Cardiac septum (tissue), 1 donor: ENCODE measurements at regions not wholly inside any gene's neighbourhood (a gene's known extent, or its start where the extent isn't known, plus 50 kb on each side); places are given as distances from the start of the nearest gene placed in this dataset.

Experiments
- DNase-seq: peaks from one replicate; pipeline ENCODE4 v3.0.0-alpha.2; 2020; ENCODE audit warnings: low spot score
- intact Hi-C: fragments of 100-400 bp; cut with DNase I; formaldehyde crosslinking; loops from one replicate; pipeline ENCODE4 v1.14.0; 2022
- donor health status: DM: no; HTN: no; CAD: no.

GRCh38 chr3:76551739-76552138, 488.2 kb upstream of the ROBO2 start:
- intact Hi-C loops: no loop called here

GRCh38 chr3:76552653-76553052, 487.2 kb upstream of the ROBO2 start:
- intact Hi-C loops: no loop called here
- DNase-seq: no peak

More at GRCh38 chr3:76551739-76552138, 488.2 kb upstream of the ROBO2 start:
- DNase-seq: no peak

- intact Hi-C loops: no loop called here
- DNase-seq: no peak
Observed at GRCh38 chr3:76554707-76555106, 485.2 kb upstream of the ROBO2 start.

- DNase-seq: no peak
- intact Hi-C loops: no loop called here
Observed at GRCh38 chr3:76561494-76562236, 478.2 kb upstream of the ROBO2 start.

- intact Hi-C loops: no loop called here
- no peak for DNase-seq
Observed at GRCh38 chr3:76565496-76566210, 474.2 kb upstream of the ROBO2 start.

- intact Hi-C loops: no loop called here
Observed at GRCh38 chr3:76566211-76566534, 473.7 kb upstream of the ROBO2 start.

GRCh38 chr3:76566904-76567303, 473.0 kb upstream of the ROBO2 start:
- no peak for DNase-seq
- intact Hi-C loops: no loop called here

More at GRCh38 chr3:76566211-76566534, 473.7 kb upstream of the ROBO2 start:
- DNase-seq: no peak

- intact Hi-C loops: loop anchor here (5.0 to 10.0 kb wide), 2 partner anchors 203 to 546 kb away; no protein-coding TSS in a partner anchor
- no peak for DNase-seq
Observed at GRCh38 chr3:76570436-76571057, 469.4 kb upstream of the ROBO2 start.

GRCh38 chr3:76576201-76576600, 463.7 kb upstream of the ROBO2 start:
- no peak for DNase-seq
- intact Hi-C loops: loop anchor here (10.0 kb wide), 1 partner anchor 551 kb away; no protein-coding TSS in a partner anchor

- intact Hi-C loops: no loop called here
- DNase-seq: no peak
Observed at GRCh38 chr3:76582098-76582497, 457.8 kb upstream of the ROBO2 start.

GRCh38 chr3:76582632-76583378, 457.1 kb upstream of the ROBO2 start:
- intact Hi-C loops: no loop called here

GRCh38 chr3:76585794-76586392, 454.0 kb upstream of the ROBO2 start:
- no peak for DNase-seq
- intact Hi-C loops: loop anchor here (5.0 kb wide), 1 partner anchor 219 kb away; no protein-coding TSS in a partner anchor

More at GRCh38 chr3:76582632-76583378, 457.1 kb upstream of the ROBO2 start:
- no peak for DNase-seq

GRCh38 chr3:76586471-76586870, 453.4 kb upstream of the ROBO2 start:
- no peak for DNase-seq
- intact Hi-C loops: loop anchor here (5.0 kb wide), 1 partner anchor 219 kb away; no protein-coding TSS in a partner anchor

GRCh38 chr3:76610150-76610549, 429.7 kb upstream of the ROBO2 start:
- intact Hi-C loops: no loop called here
- no peak for DNase-seq

GRCh38 chr3:76615719-76616118, 424.2 kb upstream of the ROBO2 start:
- intact Hi-C loops: no loop called here
- DNase-seq: no peak

- intact Hi-C loops: no loop called here
- DNase-seq: no peak
Observed at GRCh38 chr3:76624164-76624563, 415.7 kb upstream of the ROBO2 start.

- intact Hi-C loops: no loop called here
- no peak for DNase-seq
Observed at GRCh38 chr3:76627236-76627635, 412.7 kb upstream of the ROBO2 start.

- intact Hi-C loops: no loop called here
- DNase-seq: no peak
Observed at GRCh38 chr3:76631251-76631650, 408.6 kb upstream of the ROBO2 start.

- no peak for DNase-seq
- intact Hi-C loops: no loop called here
Observed at GRCh38 chr3:76638006-76638405, 401.9 kb upstream of the ROBO2 start.
